Heart left ventricle (tissue), 16 donors: ENCODE measurements at regions not wholly inside any gene's neighbourhood (a gene's known extent, or its start where the extent isn't known, plus 50 kb on each side); places are given as distances from the start of the nearest gene placed in this dataset.

Experiments used
- ATAC-seq, 4 donors: fragments of 200-7000 bp; cut with Tn5 transposase; one replicate each; pipeline ENCODE4 v1.9.1; 2020 to 2022; ENCODE audit warnings: moderate library complexity in 4 of 4, mild to moderate bottlenecking in 3 of 4, moderate number of reproducible peaks in 1 of 4
- DNase-seq, 5 donors: peaks; one replicate each; pipeline ENCODE4 v3.0.0-alpha.2; 2020
- H3K27ac ChIP-seq, 12 donors: fragments of 200-600 bp; sonication (generic) in 4 of 12; one replicate each; pipeline versions ENCODE4 v1.5.0 to v1.8.0; 2016 to 2022; ENCODE audit warnings: mild to moderate bottlenecking in 2 of 12
- H3K27me3 ChIP-seq, 9 donors: fragments of 200-600 bp; sonication (generic) in 2 of 9; one replicate each; pipeline versions ENCODE4 v1.5.1 to v1.8.0; 2016 to 2022; ENCODE audit warnings: mild to moderate bottlenecking in 3 of 9
- H3K36me3 ChIP-seq, 9 donors: fragments of 200-600 bp; sonication (generic) in 2 of 9; one replicate each; pipeline versions ENCODE4 v1.5.0 to v1.8.0; 2018 to 2022; ENCODE audit warnings: mild to moderate bottlenecking in 2 of 9
- H3K4me1 ChIP-seq, 12 donors: fragments of 200-600 bp; sonication (generic) in 4 of 12; one replicate each; pipeline versions ENCODE4 v1.5.0 to v1.8.0; 2016 to 2022; ENCODE audit warnings: mild to moderate bottlenecking in 3 of 12
- H3K4me3 ChIP-seq, 12 donors: fragments of 200-600 bp; sonication (generic) in 4 of 12; one replicate each; pipeline versions ENCODE4 v1.5.0 to v1.8.0; 2017 to 2022; ENCODE audit warnings: mild to moderate bottlenecking in 9 of 12, moderate library complexity in 4 of 12
- H3K9me3 ChIP-seq, 12 donors: fragments of 200-600 bp; sonication (generic) in 4 of 12; one replicate each; pipeline versions ENCODE4 v1.5.0 to v1.8.0; 2016 to 2022; ENCODE audit warnings: mild to moderate bottlenecking in 1 of 12
- POLR2A ChIP-seq, 2 donors: fragments of 450-650 bp; IDR thresholded peaks; one replicate each; pipeline ENCODE4 v1.6.1; 2017; ENCODE audit warnings: antibody characterized with exemption in 2 of 2, mild to moderate bottlenecking in 2 of 2, moderate library complexity in 2 of 2
- WGBS, 4 donors: extraction: QIAGEN DNeasy Blood & Tissue Kit in 2 of 4; methylation state at CpG; one replicate each; pipeline versions ENCODE4 v1.1.5 to v1.1.7; 2013 to 2018; 5-methylcytosine and 5-hydroxymethylcytosine counted together
- intact Hi-C, 10 donors: fragments of 100-400 bp; cut with DNase I; formaldehyde crosslinking; loops; one replicate each; pipeline versions ENCODE4 v1.11.1 to v1.14.2; 2022
- TF ChIP-seq, protein P1 (sequence below), 12 donors: fragments of 200-600 bp; sonication (generic) in 4 of 12; IDR thresholded peaks; one replicate each; pipeline versions ENCODE4 v1.5.0 to v1.8.0; 2018 to 2022; ENCODE audit warnings: antibody characterized with exemption in 12 of 12, mild to moderate bottlenecking in 5 of 12
- donor health status: ischemic (EF 13 %, LVEDD 7.1; RV severe dilation, severe dysfunction).
- donor health status: healthy with polysubstance abuse.
- donor health status: DM: no; HTN: yes; CAD: no.
- donor health status: DM: no; HTN: no; CAD: no.
- donor health status: ischemic (EF 25% LVEDD 6.9; RV normal size, moderate dysfunction).
- donor health status: ischemic (EF 25% LVEDD 5.7; RV mildly dilated, moderate dysfunction).
- donor health status: healthy.
- donor health status: DM: yes; HTN: yes; CAD: no.
- donor health status: ischemic (EF 35%, LVEDD 5.7; RV mildly dilated, moderate dysfunction).
- donor health status: nonischemic (EF 11% LVEDD 7.7; RV severe dilation, severe dysfunction).
- donor health status: DM: yes; HTN: yes; CAD: no.
- donor health status: PGD.
- donor health status: ischemic (EF 29% LVEDD 5.4; RV normal size, mild dysfunction).
- donor health status: nonischemic (EF 23%, LVEDD 6.1; RV moderate dilation, normal function).

DNA sequence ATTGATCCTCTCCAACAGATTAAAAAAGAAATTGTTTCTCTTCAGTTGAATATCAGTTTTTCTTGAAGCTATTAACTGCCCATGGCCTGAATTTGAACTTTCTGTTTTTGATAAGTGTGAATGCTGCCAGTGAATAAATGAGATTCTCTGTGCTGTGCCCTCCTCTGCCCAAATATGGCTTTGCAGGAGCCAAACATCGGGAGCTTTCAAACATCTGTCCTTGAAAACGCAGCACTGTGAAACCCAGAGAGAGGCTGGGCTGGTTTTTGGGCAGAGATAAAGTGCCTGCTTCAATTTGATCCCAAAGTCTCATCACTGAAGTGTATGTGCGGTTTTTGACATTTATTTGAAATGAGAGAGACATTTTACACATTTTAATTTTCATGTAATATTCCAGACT lies 268.3 kb upstream of the SHH start:
- ATAC-seq = no peak
- DNase-seq = no peak
- H3K9me3 ChIP-seq = no peaks in the 10 kb centered on the region
- H3K27ac ChIP-seq = no peak overlapping the region
- no peak overlapping the region for H3K4me3 ChIP-seq
- no peaks in the 10 kb centered on the region for H3K4me1 ChIP-seq
- WGBS, 4 donors = 44 to 53% (median 49%) methylated on average over 3 of the region's 3 CpGs
- intact Hi-C loops = no loop called here
- TF ChIP-seq POLR2A (IDR thresholded peaks at IDR 0.05) = no peak
- TF ChIP-seq, protein P1, sequence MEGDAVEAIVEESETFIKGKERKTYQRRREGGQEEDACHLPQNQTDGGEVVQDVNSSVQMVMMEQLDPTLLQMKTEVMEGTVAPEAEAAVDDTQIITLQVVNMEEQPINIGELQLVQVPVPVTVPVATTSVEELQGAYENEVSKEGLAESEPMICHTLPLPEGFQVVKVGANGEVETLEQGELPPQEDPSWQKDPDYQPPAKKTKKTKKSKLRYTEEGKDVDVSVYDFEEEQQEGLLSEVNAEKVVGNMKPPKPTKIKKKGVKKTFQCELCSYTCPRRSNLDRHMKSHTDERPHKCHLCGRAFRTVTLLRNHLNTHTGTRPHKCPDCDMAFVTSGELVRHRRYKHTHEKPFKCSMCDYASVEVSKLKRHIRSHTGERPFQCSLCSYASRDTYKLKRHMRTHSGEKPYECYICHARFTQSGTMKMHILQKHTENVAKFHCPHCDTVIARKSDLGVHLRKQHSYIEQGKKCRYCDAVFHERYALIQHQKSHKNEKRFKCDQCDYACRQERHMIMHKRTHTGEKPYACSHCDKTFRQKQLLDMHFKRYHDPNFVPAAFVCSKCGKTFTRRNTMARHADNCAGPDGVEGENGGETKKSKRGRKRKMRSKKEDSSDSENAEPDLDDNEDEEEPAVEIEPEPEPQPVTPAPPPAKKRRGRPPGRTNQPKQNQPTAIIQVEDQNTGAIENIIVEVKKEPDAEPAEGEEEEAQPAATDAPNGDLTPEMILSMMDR (IDR thresholded peaks at IDR 0.05) = no peak
- peaks cover 0 to 12% (median 0%) of the 10 kb centered on the region in 9 donors for H3K27me3 ChIP-seq
- no peaks in the 10 kb centered on the region for H3K36me3 ChIP-seq

- no peak overlapping the region for H3K4me3 ChIP-seq
- H3K4me1 ChIP-seq = no peaks in the 10 kb centered on the region
- intact Hi-C loops = no loop called here
- H3K27ac ChIP-seq = no peak overlapping the region
- H3K27me3 ChIP-seq = peaks cover 0 to 10% (median 0%) of the 10 kb centered on the region in 9 donors
- ATAC-seq (no peak), DNase-seq (no peak)
- WGBS, 4 donors = 70 to 89% (median 77%) methylated on average over 8 to 11 of the region's 11 CpGs
- no peaks in the 10 kb centered on the region for H3K9me3 ChIP-seq
- H3K36me3 ChIP-seq = no peaks in the 10 kb centered on the region
- TF ChIP-seq, protein P1 (IDR thresholded peaks at IDR 0.05) = no peak
- no peak for TF ChIP-seq POLR2A (IDR thresholded peaks at IDR 0.05)
These were observed 267.8 kb upstream of the SHH start for GRCh38 chr7:156080046-156080445.

GRCh38 chr7:156079156-156079555 lies 266.9 kb upstream of the SHH start:
- 81 to 86% (median 82%) methylated on average over 15 of the region's 15 CpGs for WGBS, 4 donors
- TF ChIP-seq, protein P1 (IDR thresholded peaks at IDR 0.05) = no peak
- no peak for TF ChIP-seq POLR2A (IDR thresholded peaks at IDR 0.05)
- H3K27me3 ChIP-seq = peaks cover 0 to 10% (median 0%) of the 10 kb centered on the region in 9 donors
- no peaks in the 10 kb centered on the region for H3K9me3 ChIP-seq
- no peak for ATAC-seq
- no peak overlapping the region for H3K4me3 ChIP-seq
- no peaks in the 10 kb centered on the region for H3K36me3 ChIP-seq
- no peaks in the 10 kb centered on the region for H3K4me1 ChIP-seq
- no peak for DNase-seq
- H3K27ac ChIP-seq = no peak overlapping the region
- intact Hi-C loops = no loop called here

DNA sequence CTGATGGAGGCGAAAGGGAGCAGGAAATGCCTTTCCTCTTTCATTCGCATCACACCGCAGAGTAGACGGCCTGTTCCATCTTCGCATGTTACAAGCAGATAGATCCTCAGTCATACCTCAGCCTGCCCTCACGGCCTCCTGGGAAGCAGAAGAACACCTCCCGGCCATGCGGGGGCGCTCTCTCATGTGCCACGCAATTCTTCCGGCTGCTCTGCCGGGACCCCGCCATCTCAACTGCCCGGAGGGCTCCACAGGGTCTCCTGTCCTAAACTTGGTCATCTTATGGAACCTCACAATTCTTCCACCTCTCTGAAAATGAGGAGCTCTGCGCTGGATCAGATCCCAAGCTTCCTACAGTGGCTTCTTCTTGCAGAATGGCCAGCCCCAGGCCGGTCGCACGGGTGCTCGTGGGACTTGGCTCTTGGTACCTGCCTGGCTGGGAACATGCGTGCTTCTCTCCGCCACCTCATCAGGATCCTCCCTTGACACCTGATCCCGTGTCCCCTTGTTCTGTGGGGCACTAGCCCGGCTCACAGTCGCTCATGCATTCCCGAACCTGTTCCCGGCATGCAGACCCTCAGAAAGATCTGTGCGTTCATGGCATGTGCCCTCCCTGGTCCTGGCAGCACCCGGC lies 262.8 kb upstream of the SHH start:
- 86 to 88% (median 87%) methylated on average over 28 of the region's 28 CpGs for WGBS, 4 donors
- Histone ChIP-seq H3K4me1 (no peaks in the 10 kb centered on the region), H3K36me3 (no peaks in the 10 kb centered on the region), H3K4me3 (no peak overlapping the region), H3K27ac (no peak overlapping the region), H3K9me3 (no peaks in the 10 kb centered on the region), H3K27me3 (peaks cover 0 to 5% (median 0%) of the 10 kb centered on the region in 9 donors)
- TF ChIP-seq POLR2A (IDR thresholded peaks at IDR 0.05) = no peak
- TF ChIP-seq, protein P1 (IDR thresholded peaks at IDR 0.05) = no peak
- peak in 1 of 4 donors; percentile 26 for ATAC-seq
- intact Hi-C loops = no loop called here
- DNase-seq = no peak
